RCC 7860 (cell line): ENCODE measurements at regions not wholly inside any gene's neighbourhood (a gene's known extent, or its start where the extent isn't known, plus 50 kb on each side); places are given as distances from the start of the nearest gene placed in this dataset.

ENCODE experiments used
- DNase-seq: peaks from one replicate; pipeline ENCODE4 v3.0.0-alpha.2; 2015; ENCODE audit warnings: low spot score
- FAIRE-seq: peaks from 2 replicates; lab custom pipeline; 2012; peaks lifted over from hg19 to GRCh38; lab: Jason Lieb, UNC

DNA sequence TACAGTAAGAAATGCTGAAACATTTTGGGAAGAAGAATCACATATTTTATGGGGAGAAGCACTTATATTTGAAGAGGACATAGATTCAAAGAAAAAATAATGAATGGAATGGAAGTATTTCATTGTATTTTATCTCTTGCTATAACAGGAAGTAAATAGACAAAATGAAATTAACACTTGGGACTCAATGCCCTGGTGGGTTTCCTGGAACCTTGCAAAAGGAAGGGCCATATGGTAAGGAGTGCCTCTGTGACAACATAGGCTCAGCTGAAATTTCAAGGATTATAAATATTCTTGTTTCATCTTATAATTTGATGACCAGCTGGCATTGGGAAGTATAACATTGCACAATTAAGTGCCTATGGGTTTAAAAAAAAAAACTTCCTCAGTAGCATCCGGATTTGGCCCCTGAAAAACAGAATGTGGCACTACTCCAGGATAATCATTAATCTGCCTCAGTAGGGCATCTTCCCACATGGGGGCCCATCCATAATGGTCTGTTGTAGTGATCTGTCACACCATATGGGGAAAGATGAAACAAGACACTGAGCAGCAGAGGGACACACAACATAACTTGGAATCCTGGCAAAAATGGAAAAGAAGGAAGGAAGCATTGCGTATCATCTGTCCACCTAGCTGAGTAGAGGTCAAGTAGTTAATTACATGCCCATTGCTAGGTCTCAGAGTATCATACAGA lies 321.6 kb downstream of the NDFIP2 start:
- FAIRE-seq (no peak), DNase-seq (no peak)

GRCh38 chr13:79799059-79799867 lies 318.3 kb downstream of the NDFIP2 start:
- FAIRE-seq (no peak), DNase-seq (no peak)

- FAIRE-seq (no peak), DNase-seq (no peak)
These were observed 315.2 kb downstream of the NDFIP2 start for GRCh38 chr13:79796136-79796535.

- FAIRE-seq, result no peak
- no peak for DNase-seq
These were observed 314.0 kb downstream of the NDFIP2 start for GRCh38 chr13:79794931-79795330.

- no peak for DNase-seq
- FAIRE-seq, result no peak
These were observed 311.8 kb downstream of the NDFIP2 start for GRCh38 chr13:79792716-79793115.

GRCh38 chr13:79791471-79792042 lies 310.6 kb downstream of the NDFIP2 start:
- DNase-seq (no peak), FAIRE-seq (no peak)

DNA sequence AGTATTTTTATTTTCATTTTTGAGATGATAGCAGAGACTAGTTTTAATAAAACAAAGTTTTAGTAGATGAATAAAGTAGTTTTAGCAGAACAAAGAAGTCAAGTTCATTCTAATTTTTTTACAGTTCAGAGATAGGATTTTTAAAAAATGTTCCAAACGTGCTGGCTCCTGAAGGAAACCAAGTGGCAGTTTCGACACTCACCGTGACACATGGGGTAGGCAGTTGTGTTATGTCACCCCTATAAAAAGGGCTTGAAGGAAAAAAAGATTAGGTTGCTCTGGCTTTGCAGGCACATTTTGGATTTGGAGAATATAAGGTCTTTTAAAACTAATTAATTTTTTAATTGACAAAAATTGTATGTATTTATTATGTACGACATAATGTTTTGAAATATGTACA lies 305.2 kb downstream of the NDFIP2 start:
- DNase-seq, result no peak
- FAIRE-seq, result no peak

GRCh38 chr13:79782541-79783205 lies 301.7 kb downstream of the NDFIP2 start:
- no peak for FAIRE-seq

GRCh38 chr13:79781829-79782540 lies 301.0 kb downstream of the NDFIP2 start:
- FAIRE-seq, result no peak
- DNase-seq, result no peak

More at GRCh38 chr13:79782541-79783205, 301.7 kb downstream of the NDFIP2 start:
- peak; percentile 11 for DNase-seq

GRCh38 chr13:79780240-79780639 lies 299.3 kb downstream of the NDFIP2 start:
- DNase-seq (no peak), FAIRE-seq (no peak)

- no peak for DNase-seq
- no peak for FAIRE-seq
These were observed 298.8 kb downstream of the NDFIP2 start for GRCh38 chr13:79779761-79780160.

DNA sequence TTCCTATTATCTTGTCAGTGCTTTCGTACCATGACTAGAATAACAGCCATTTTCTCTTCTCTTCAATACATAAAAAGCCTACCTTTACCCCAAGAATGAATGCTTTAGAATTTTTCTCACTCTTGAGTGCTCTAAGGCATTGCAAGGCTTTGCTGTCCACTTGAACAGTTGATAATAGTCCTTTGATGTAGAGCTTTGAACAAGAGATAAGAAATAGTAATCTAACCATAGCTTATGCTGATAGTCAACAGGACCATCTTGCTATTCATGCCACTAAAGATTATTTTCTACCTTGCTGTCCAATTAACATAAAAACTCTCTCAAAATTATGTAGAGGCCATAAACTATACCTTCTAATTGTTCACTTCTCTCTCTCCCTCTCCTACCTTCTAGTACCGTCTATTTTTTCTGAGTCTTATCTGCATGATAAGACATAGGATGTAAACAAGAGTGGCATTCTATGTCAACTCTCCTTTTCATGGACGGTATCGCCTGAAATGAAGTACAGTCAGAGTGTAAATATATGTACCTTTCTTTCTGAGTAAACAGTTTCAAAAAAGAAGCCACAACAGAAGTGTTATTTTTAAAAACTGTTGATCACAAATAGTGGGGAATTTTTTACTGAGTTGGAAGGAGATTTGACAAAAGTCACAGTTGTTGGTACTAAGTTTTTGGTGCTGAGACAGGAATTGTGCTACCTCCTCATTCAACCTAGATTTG lies 297.9 kb downstream of the NDFIP2 start:
- FAIRE-seq, result no peak

GRCh38 chr13:79777504-79777903 lies 296.5 kb downstream of the NDFIP2 start:
- DNase-seq, result no peak
- no peak for FAIRE-seq

More for the DNA sequence above, 297.9 kb downstream of the NDFIP2 start:
- no peak for DNase-seq

- FAIRE-seq (no peak), DNase-seq (no peak)
These were observed 295.8 kb downstream of the NDFIP2 start for GRCh38 chr13:79776531-79777295.

DNA sequence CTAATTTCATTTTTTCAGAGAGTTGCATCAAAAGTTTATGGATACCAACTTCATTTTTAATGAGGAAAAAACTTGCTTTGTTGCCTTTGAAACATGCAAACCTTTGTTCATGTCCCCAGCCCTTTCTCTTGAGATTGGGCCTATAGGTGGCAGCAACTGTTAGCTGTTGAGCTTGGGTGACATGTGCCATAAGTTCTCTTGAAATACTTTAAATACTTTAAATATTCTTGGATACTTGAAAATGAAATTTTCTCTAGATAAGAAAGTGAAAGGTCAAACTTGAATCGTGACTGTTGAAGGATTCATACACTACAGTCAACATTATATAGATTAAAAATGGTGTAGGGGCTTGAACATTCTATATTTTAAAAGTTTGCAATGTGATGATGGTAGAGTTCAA lies 294.9 kb downstream of the NDFIP2 start:
- DNase-seq, result peak; percentile 52
- FAIRE-seq, result peak; percentile 50

DNA sequence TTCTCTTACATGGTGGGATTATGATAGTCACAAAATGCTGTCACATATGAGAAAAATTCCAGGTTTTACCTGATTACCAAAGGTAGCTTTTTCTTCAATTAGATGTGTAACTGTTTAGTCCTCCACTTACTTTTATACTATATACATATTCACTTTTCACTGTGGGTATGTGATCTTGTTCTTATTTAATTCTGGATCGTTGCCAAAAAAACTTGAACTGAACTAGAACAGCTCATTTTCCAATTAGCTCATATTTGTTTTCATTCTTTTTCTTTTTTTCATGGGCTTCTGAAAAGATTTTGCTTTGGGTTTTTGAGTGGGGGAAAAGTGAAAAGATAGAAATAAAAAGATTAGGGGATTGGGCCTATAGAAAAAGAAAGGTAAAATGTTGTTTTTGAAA lies 291.9 kb downstream of the NDFIP2 start:
- FAIRE-seq, result no peak

GRCh38 chr13:79771493-79771892 lies 290.5 kb downstream of the NDFIP2 start:
- DNase-seq (no peak), FAIRE-seq (no peak)

More for the DNA sequence above, 291.9 kb downstream of the NDFIP2 start:
- DNase-seq, result no peak

- FAIRE-seq, result no peak
- DNase-seq, result no peak
These were observed 289.1 kb downstream of the NDFIP2 start for GRCh38 chr13:79770056-79770455.

DNA sequence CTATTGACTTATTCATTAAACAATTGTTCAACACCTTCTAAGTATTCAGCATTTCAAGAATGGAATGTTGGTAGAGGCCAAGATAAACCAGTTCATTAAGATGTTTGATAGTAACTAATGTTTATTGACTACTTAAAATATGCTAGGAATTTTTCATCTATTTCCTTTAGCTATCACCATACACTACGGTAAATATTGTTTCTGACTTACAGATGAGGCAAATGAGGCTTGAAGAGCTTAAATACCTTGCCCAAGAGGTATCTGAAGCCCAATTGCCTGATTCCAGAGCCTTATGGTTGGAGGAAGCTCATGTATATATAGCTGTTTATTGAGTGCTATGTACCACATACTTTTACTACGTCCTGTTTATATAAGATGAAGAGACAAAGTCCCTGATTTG lies 286.2 kb downstream of the NDFIP2 start:
- DNase-seq (no peak), FAIRE-seq (no peak)
